HG03196 (cell line): ENCODE measurements at regions not wholly inside any gene's neighbourhood (a gene's known extent, or its start where the extent isn't known, plus 50 kb on each side); places are given as distances from the start of the nearest gene placed in this dataset.
"Not testable (repeated sequence)": the region's sequence is repeated elsewhere in the genome, so short reads cannot be mapped to it uniquely, and the experiment has no call there.

Experiments used
- ATAC-seq: cut with Tn5 transposase; IDR thresholded peaks from one replicate; pipeline ENCODE4 v1.9.1; 2021; ENCODE audit not compliant: unreplicated experiment

- ATAC-seq: no peak
These were observed 589.2 kb downstream of the SLC16A7 start for GRCh38 chr12:60185060-60185459.

GRCh38 chr12:60191271-60191670, 595.4 kb downstream of the SLC16A7 start:
- no peak for ATAC-seq

GRCh38 chr12:60191676-60192359, 596.0 kb downstream of the SLC16A7 start:
- no peak for ATAC-seq

GRCh38 chr12:60194678-60195077, 598.8 kb downstream of the SLC16A7 start:
- no peak for ATAC-seq

- ATAC-seq: no peak
These were observed 599.7 kb downstream of the SLC16A7 start for GRCh38 chr12:60195483-60195882.

GRCh38 chr12:60196366-60196765, 600.5 kb downstream of the SLC16A7 start:
- no peak for ATAC-seq

GRCh38 chr12:60197589-60197988, 601.8 kb downstream of the SLC16A7 start:
- ATAC-seq: no peak

GRCh38 chr12:60201891-60202290, 606.1 kb downstream of the SLC16A7 start:
- no peak for ATAC-seq

- no peak for ATAC-seq
These were observed 609.7 kb downstream of the SLC16A7 start for GRCh38 chr12:60205500-60205899.

- no peak for ATAC-seq
These were observed 613.7 kb downstream of the SLC16A7 start for GRCh38 chr12:60209521-60209920.

- ATAC-seq: no peak
These were observed 614.1 kb downstream of the SLC16A7 start for GRCh38 chr12:60209933-60210332.

- ATAC-seq: no peak
These were observed 614.9 kb downstream of the SLC16A7 start for GRCh38 chr12:60210756-60211155.

- ATAC-seq: no peak
These were observed 615.4 kb downstream of the SLC16A7 start for GRCh38 chr12:60211244-60211643.

- no peak for ATAC-seq
These were observed 616.6 kb downstream of the SLC16A7 start for GRCh38 chr12:60212159-60213000.

- ATAC-seq: not testable (repeated sequence)
These were observed 617.4 kb downstream of the SLC16A7 start for GRCh38 chr12:60213272-60213671.

- no peak for ATAC-seq
These were observed 620.4 kb downstream of the SLC16A7 start for GRCh38 chr12:60216226-60216625.

- no peak for ATAC-seq
These were observed 627.4 kb downstream of the SLC16A7 start for GRCh38 chr12:60223242-60223641.

GRCh38 chr12:60225216-60226000, 629.6 kb downstream of the SLC16A7 start:
- ATAC-seq: no peak

GRCh38 chr12:60227916-60228315, 632.1 kb downstream of the SLC16A7 start:
- ATAC-seq: no peak

GRCh38 chr12:60230056-60230455, 634.2 kb downstream of the SLC16A7 start:
- ATAC-seq: no peak

- ATAC-seq: no peak
These were observed 635.5 kb downstream of the SLC16A7 start for GRCh38 chr12:60231303-60231702.
